ENCODE measurements at regions not wholly inside any gene's neighbourhood (a gene's known extent, or its start where the extent isn't known, plus 50 kb on each side); places are given as distances from the start of the nearest gene placed in this dataset.
"Not testable (repeated sequence)": the region's sequence is repeated elsewhere in the genome, so short reads cannot be mapped to it uniquely, and the experiment has no call there.

- no peak for DNase-seq
These were observed 286.5 kb upstream of the SEMA6A start for GRCh38 chr5:116861097-116861496.

GRCh38 chr5:116859666-116860320 lies 285.2 kb upstream of the SEMA6A start:
- no peak for DNase-seq

GRCh38 chr5:116858705-116859333 lies 284.2 kb upstream of the SEMA6A start:
- DNase-seq = no peak

GRCh38 chr5:116858020-116858419 lies 283.4 kb upstream of the SEMA6A start:
- DNase-seq = not testable (repeated sequence)

- DNase-seq = no peak
These were observed 281.6 kb upstream of the SEMA6A start for GRCh38 chr5:116856271-116856670.

GRCh38 chr5:116853992-116854391 lies 279.4 kb upstream of the SEMA6A start:
- no peak for DNase-seq

GRCh38 chr5:116848954-116849581 lies 274.4 kb upstream of the SEMA6A start:
- no peak for DNase-seq

GRCh38 chr5:116847960-116848359 lies 273.3 kb upstream of the SEMA6A start:
- DNase-seq = no peak

- DNase-seq = no peak
These were observed 269.4 kb upstream of the SEMA6A start for GRCh38 chr5:116844015-116844414.

GRCh38 chr5:116842514-116842961 lies 267.9 kb upstream of the SEMA6A start:
- no peak for DNase-seq

- DNase-seq = no peak
These were observed 267.1 kb upstream of the SEMA6A start for GRCh38 chr5:116841734-116842133.

GRCh38 chr5:116838011-116838536 lies 263.5 kb upstream of the SEMA6A start:
- DNase-seq = no peak

- DNase-seq = no peak
These were observed 260.3 kb upstream of the SEMA6A start for GRCh38 chr5:116834796-116835515.

GRCh38 chr5:116830079-116830478 lies 255.5 kb upstream of the SEMA6A start:
- no peak for DNase-seq

GRCh38 chr5:116827078-116827477 lies 252.5 kb upstream of the SEMA6A start:
- no peak for DNase-seq

- DNase-seq = no peak
These were observed 250.9 kb upstream of the SEMA6A start for GRCh38 chr5:116825486-116825885.

GRCh38 chr5:116824751-116825438 lies 250.3 kb upstream of the SEMA6A start:
- no peak for DNase-seq

- no peak for DNase-seq
These were observed 240.2 kb upstream of the SEMA6A start for GRCh38 chr5:116814626-116815385.

GRCh38 chr5:116813906-116814305 lies 239.3 kb upstream of the SEMA6A start:
- no peak for DNase-seq

- no peak for DNase-seq
These were observed 238.7 kb upstream of the SEMA6A start for GRCh38 chr5:116813356-116813755.

GRCh38 chr5:116810951-116811350 lies 236.3 kb upstream of the SEMA6A start:
- no peak for DNase-seq

GRCh38 chr5:116806836-116807235 lies 232.2 kb upstream of the SEMA6A start:
- no peak for DNase-seq

Measured in stimulated activated CD4-positive, alpha-beta T cell treated with anti-CD3 and anti-CD28 coated beads, Interleukin-4, amount 100 ng/mL, for 4 hours (primary cell).